Ovary (tissue), 3 donors: ENCODE measurements at regions not wholly inside any gene's neighbourhood (a gene's known extent, or its start where the extent isn't known, plus 50 kb on each side); places are given as distances from the start of the nearest gene placed in this dataset.
"Not testable (repeated sequence)": the region's sequence is repeated elsewhere in the genome, so short reads cannot be mapped to it uniquely, and the experiment has no call there.

ENCODE experiments used
- POLR2A ChIP-seq: fragments of 450-650 bp; IDR thresholded peaks from one replicate; pipeline ENCODE4 v1.6.1; 2017; ENCODE audit warnings: antibody characterized with exemption, mild to moderate bottlenecking, moderate library complexity
- TF ChIP-seq, protein P1 (sequence below), 3 donors: fragments of 450-650 bp in 2 of 3; fragments of 200-600 bp in 1 of 3; IDR thresholded peaks; one replicate each; pipeline versions ENCODE4 v1.5.1 to v1.8.0; 2016 to 2022; ENCODE audit warnings: antibody characterized with exemption in 3 of 3, mild to moderate bottlenecking in 1 of 3
- donor health status: DM: no; HTN: no; CAD: no.

GRCh38 chr13:46437808-46438404 is 50.9 kb upstream of the RUBCNL start:
- not testable (repeated sequence) for TF ChIP-seq POLR2A
- TF ChIP-seq, protein P1, sequence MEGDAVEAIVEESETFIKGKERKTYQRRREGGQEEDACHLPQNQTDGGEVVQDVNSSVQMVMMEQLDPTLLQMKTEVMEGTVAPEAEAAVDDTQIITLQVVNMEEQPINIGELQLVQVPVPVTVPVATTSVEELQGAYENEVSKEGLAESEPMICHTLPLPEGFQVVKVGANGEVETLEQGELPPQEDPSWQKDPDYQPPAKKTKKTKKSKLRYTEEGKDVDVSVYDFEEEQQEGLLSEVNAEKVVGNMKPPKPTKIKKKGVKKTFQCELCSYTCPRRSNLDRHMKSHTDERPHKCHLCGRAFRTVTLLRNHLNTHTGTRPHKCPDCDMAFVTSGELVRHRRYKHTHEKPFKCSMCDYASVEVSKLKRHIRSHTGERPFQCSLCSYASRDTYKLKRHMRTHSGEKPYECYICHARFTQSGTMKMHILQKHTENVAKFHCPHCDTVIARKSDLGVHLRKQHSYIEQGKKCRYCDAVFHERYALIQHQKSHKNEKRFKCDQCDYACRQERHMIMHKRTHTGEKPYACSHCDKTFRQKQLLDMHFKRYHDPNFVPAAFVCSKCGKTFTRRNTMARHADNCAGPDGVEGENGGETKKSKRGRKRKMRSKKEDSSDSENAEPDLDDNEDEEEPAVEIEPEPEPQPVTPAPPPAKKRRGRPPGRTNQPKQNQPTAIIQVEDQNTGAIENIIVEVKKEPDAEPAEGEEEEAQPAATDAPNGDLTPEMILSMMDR (IDR thresholded peaks at IDR 0.05) = not testable (repeated sequence)
